SHP77 (cell line): ENCODE measurements at regions not wholly inside any gene's neighbourhood (a gene's known extent, or its start where the extent isn't known, plus 50 kb on each side); places are given as distances from the start of the nearest gene placed in this dataset.

ENCODE experiments used
- DNase-seq, 2 experiments: peaks; one replicate each; lab custom pipeline; 2025; lab: John Stamatoyannopoulos, UW

DNA sequence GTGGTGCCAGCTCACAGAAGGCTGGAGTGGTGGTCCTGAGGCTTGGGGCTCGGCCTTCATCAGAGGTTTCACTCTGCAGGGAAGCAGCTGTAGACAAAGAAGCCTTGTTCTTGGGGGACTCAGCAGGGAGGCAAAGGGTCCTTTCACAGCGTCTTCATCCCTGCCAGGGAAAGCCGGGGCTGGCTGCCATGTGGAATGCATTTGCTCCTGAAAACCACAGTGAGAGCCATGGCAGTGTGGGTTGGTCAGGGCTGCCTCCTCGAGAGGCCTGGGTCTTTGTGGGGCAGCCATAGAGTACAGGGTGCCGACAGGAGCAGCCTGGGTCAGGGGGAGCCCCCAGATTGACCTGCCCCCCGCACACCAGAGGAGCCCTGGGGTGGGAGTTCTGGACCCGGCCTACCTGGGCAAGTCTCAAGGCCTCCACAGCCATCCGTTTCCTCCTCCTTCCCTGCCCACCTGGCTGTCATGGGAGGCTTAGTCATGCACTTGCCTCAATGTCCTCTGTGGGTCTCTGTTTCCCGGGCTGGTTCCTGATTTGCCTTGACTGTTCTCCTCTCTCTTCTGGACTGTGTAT lies 144.0 kb downstream of the CDC5L start:
- no peak for DNase-seq

DNA sequence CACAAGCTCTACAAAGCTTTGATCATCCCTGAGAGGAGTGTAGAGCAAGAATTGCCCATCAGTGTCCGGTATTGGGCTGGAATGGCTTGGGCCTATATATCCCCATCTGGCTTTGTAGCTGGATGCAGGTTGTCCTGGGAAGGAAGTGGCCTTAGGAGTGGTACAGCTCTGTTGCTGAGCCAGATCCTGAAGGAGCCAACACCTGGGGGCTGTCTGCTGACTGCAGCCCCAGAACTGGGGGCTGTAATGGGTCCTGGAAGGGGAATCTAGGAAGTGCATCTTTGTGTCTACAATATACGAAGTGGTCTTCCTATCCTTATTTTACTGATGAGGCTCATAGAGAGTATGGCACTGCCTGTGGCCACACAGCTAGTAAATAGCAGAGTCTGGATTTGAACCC lies 145.9 kb downstream of the CDC5L start:
- no peak for DNase-seq

DNA sequence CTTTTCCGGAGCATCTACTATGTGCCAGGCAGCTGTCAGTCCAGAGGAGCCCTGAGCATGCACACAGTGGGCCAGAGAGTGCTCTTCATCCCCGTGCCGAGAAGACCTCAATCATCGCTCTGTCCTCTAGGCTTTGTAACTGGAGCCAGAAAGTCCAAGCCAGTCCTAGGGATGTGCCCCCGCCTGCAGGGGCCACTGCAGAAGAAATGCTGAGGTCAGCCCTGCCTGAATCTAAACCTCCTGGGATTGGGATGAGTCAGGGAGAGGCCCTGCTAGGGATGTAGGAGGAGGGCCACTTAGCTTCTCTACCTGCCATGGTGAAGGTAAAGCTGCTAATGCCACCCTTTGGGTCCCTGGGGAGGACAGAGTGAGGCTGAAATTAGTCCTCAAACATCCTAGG lies 146.8 kb downstream of the CDC5L start:
- no peak for DNase-seq

DNA sequence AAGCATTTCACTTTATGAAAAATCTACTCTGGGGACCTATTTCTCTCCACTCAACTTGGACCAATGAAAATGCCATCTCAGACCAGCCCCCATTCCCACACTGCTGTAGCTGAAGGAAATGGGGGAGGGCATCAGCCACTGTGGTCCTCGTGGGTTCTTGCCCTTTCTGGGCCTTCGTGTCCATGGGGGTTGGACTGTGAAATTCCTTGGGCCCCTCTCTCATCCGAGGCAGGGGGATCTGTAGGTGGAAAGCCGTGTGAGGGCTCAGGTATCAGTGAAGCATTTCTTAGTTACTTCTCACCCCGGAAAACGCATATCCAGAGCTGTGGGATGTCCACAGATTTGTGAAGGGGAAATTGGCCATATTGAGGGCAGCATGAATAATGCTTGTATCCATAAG lies 147.9 kb downstream of the CDC5L start:
- no peak for DNase-seq

DNA sequence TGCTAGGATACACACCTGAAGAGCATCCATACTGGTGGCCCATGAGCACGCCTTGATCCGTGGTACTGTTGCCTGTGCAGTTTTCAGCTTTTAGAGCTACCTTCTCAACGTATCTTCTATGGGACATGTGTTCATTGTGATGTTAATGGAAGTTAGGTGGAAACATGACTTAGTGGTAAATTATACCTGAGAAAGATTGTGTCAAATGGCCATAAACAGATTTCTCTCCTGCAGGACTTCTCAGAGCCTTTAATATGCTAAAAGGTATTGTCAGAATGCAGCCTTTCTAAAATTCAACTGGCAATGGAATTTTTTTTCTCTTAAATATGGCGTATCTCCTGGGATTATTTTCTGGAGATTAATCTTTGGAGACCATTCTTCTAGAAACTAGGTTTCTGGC lies 148.5 kb downstream of the CDC5L start:
- DNase-seq = no peak

DNA sequence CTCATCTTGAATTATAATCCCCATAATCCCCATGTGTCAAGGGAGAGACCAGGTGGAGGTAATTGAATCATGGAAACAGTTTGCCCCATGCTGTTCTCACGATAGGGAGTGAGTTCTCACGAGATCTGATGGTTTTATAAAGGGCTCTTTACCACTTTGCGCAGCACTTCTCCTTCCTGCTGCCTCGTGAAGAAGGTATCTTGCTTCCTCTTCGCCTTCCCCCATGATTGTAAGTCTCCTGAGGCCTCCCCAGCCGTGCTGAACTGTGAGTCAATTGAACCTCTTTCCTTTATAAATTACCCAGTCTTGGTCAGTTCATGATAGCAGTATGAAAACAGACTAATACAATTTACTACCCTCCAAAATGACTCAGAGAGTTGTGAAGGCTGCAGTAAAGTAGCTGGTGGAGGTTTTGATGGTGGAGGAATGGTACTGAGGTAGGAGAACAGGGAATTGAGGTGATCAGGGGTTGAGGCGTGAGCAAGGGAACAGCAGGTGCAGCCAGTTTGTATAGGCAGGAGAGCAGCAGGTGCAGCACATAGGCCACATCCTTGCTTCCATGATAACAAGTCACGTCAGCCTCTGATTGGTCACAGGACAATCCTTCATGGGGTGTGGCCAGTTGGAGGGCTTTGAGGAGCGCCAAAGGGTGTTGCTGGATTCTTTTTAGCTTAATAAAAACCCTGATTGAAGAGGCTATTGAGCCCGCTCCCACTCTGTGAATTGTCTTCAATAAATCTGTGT lies 150.0 kb downstream of the CDC5L start:
- DNase-seq = peak in 1 of 2 experiments; percentile 43

DNA sequence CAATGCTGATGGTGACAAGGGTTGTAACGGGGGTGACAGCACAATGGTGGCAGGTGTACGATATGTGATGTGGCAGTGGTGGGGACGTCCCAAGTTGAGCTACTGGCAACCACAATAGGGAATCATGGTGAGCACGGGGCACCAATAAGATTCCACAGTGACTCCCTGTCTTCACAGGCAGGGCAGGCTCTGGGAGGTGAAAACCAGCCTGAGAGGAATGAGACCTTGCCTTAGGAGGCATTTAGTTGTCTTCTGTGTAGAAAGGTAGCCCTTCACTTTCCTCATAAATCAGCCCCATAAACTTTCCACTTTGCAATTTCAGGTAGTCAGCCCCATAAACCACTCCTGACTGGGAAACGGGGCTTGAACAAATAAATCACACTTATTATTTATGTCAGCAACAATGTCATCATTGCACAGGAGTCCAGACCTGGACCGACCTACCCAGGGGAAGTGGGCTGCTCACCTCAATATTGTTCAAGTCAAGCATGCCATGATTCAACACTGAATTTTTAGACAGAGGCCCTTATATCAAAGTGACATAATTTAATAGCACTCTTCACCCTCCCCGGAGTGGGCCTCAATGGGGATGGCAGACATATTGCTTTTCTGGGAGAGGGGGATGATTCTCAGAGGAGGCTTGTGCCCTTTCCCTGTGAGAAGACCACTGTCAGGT lies 150.8 kb downstream of the CDC5L start:
- DNase-seq = no peak

DNA sequence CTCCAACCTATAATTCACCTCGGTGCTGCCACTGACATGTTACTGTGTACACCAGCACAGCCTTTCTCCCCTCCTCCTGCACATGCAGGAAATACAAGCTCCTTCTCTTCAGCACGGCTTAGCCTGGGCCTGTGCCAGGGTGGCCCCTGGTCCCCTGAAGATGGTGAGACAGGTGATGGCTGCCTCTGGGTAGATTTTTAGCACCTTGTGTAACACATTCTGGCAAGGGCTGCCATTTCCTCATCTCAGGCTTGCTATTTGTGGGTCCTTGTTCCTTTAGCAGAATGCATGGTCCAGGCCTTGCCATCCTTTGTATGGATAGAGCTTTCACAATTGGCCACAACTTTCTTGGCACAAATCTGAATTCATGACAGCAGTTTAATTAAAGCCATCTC lies 151.3 kb downstream of the CDC5L start:
- DNase-seq = no peak

DNA sequence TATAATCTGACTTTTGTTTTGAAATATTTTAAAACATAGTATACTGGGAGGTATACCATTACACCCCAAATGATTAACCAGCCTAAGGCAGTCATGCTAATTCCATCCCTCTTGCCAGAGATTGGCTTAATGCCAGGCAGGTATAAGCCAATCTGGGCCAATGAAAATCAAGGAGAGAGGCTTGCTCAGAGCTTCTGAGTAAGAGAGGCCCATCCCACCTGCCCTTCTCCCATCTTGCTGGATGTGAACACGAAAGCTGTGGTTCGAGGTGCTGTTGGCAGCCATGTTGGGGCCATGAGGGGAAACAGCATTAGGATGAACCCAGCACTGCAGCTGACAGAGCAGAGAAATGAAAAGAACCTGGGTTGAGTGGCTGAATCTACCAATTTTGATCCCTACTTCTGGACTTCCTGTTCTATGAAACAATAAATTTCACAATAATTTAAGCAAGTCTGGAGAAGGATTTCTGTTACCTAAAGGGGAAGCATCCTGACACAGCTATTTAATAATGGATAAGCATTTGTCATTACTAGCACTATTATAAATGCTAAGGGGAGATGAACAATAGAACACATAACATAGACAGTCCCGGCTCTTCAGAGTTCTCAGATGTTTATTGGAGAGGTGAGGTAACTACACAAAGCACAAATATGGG lies 152.3 kb downstream of the CDC5L start:
- no peak for DNase-seq

DNA sequence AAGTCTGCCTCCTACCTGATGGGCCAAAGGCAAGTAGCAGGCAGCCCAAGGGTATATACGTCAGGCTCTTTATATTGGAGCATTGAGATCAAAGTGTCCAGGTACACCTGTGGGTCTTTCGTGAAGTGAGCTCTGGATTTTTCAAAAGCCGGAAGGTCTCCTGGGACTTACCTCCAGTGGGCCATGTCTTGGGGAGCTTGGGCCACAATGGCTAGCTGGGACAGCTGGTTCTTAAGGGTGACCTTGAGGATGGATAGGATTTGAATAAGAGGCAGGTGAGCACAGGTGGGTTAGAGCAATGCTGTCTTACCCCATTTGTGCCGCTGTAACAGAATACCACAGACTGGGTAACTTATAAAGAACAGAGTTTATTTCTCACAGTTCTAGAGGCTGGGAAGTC lies 153.4 kb downstream of the CDC5L start:
- DNase-seq = no peak

DNA sequence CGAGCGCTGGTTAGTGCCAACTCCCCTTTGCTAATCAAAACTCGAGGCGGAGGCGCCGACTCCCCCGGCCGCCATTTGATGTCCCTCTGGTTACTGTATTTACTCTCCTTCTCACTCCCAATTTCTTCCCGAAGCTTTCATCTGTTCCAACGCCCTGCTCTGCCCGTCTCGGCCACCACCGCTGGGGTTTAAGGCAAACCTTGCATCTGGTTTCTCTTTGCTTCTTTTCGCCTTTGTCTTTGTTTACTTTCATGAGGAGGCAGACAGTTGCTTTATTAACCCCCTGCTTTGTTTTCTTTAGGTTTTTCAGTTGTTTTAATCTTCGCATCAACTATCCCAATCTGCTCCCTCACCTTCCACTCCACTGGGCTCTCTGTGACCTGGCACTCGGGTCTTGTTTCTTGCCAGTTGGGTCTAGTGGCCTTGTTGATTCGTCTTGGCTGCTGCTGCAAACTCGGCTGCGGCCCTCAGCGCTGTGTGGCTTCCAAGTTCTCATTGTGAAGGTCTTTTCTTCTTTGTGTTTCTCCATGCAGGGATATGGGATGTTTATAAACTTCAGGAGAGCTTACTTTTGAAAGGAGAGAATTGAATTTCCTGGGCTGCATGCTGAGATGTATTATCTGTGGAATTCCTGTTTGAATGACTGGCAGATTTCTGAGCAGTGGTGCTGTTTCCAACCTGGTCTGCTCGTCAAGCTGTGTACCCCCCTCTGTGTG lies 155.1 kb downstream of the CDC5L start:
- DNase-seq = no peak

DNA sequence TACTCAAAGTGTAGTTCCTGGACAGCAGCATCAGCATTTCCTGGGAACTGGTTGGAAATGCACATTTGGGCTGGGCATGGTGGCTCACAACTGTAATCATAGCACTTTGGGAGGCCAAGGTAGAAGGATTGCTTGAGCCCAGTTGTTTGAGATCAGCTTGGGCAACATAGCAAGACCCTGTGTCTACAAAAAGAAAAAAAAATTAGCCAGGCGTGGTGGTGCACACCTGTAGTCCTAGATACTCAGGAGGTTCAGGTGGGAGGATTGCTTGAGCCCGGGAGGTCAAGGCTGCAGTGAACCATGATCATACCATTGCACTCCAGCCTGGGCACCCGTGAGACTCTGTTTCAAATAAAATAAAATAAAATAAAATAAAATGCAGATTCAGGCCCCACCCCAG lies 156.2 kb downstream of the CDC5L start:
- DNase-seq = no peak

DNA sequence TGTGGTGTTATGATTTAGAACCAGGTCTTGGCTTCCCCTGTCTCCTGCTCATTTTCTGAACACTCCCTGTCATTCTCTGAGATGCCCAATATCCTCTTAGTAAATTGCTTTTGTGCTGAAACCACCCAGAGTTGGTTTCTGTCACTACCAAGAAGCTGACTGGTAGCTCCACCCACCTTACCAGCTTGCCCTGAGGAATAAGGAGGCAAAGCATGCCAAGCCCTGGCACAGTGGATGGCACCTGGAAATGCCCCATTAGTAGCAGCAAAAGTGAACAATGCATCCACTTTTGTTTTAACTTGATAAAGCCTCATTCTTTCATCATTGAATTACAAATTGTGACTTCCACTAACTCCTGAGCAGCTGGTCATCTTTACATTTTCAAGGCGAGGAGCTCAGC lies 157.7 kb downstream of the CDC5L start:
- no peak for DNase-seq

DNA sequence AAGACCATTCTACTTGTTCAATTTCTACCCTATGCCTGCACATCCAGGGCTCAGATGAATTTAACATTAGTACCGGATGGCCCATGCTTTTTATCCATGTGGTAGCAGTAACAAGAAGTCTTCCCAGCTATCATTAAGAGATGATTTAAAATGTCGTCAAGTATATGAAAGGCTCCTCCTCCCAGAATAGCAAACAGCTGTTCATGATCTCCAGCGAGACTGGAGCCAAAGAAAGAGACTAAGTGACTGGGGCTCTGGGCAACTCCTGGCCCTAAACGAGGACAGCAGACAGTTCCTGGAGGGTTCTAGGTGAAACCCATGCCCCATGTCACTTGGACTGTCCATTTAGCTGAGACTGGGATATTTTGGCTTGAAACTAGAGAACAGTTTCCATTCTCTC lies 160.8 kb downstream of the CDC5L start:
- DNase-seq = no peak

DNA sequence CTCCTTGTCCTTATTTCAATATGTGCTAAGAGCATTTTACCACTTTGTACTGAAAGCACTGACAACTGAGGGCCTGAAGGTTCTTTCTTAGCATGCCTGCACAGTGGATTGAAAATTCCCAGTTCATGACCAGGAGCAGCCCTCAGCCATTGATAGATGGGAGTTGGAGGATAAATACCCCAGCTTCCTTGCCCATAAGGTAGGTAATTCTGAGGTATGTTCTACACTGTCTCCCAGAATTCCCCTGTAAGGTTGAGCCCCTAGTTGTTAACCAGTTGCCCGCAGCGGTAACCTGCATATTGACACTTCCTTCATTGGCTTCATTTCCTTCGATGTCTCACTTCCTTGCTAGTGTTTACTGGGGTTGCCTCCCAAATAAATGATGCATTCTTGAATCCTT lies 162.0 kb downstream of the CDC5L start:
- no peak for DNase-seq

DNA sequence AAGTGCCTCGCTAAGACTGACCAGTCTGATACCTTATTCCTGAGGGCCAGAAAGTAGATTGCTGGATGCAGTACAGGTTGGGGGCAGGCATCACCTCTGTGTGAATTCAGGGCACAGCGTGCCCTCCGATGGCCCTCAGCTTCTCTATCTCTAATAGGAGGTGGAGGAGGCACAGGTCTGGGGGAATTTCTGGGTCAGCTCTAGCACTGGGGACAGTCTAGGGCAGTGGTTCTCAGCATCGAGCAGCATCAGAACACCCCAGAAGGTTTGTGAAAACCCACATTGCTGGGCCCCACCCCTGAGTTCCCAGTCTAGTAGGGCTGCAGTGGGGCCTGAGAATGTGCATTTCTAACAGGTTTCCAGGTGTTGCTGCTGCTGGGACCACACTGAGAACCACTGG lies 166.7 kb downstream of the CDC5L start:
- DNase-seq = no peak

DNA sequence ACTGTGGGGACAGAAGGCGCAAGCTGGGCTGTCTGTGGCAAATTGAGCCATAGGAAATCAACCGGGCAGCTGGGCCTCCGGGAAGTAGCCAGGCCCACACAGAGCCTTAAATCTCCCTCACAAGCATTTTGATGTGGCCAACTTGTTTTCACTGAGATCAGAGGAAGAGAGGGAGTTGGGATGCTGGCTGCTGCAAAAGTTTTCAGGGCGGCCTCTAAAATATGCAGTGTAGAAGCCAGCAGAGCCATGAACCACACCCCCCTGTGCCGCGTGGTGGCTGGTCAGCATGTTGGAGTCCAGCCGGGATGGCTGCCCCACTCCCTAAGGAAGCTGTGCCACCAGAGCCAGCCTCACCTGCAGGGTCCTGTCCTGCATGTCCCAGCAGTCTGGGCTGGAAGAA lies 167.4 kb downstream of the CDC5L start:
- DNase-seq = no peak

DNA sequence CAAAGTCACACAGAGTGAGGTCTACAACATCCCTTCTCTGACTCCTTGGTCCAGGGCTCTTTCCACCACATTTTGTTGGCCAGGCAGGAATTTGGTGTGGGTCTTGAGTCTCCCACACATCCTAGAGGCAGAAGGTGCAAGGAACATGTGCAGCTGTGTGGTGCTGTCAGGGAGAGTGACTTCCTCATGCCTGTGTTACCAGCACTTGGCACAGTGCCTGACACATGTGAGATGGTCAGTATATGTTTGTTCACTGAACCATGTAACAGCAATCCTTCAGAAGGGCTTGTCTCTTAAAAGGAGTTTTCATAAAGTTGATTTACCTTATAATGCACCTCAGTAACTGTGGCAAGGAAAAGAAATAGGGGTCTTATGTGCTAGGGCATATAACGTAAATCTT lies 168.5 kb downstream of the CDC5L start:
- no peak for DNase-seq

DNA sequence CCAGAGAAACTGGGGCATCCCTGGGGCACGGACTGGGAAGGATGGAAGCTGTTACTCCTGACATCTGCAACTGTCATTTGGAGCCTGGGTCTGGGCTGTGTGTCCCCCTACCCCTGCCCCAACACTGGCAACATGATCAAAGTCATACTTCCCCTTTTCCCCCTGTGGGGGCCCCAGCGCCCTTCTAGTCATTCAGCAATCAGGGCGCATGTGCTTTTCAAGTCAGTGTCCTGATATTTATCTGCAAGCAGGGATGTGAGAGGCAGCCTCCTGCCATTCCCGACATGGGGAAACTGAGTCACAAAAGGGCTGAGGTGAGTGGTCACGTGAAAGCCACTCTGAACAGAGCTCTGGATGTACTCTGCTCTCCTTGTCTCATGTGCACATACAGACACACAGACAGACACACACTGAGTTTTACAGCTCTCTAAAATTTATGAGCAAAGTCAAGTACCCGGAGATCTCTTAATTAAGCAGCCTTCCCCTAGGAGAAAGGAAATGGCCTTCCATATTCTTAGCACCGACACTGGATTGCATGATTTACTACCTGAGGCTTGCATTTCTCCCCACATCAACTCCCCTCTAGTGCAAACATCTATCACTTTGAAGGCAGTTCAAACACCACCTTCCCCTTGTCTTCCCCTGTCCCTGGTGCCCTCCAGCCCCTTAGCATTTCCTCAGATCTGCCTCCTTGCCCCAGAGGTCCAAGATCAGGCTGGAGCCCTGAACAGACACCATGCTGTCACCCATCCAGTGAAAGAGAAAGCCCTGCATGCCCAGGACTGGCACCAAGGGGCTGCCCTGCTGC lies 170.7 kb downstream of the CDC5L start:
- no peak for DNase-seq

DNA sequence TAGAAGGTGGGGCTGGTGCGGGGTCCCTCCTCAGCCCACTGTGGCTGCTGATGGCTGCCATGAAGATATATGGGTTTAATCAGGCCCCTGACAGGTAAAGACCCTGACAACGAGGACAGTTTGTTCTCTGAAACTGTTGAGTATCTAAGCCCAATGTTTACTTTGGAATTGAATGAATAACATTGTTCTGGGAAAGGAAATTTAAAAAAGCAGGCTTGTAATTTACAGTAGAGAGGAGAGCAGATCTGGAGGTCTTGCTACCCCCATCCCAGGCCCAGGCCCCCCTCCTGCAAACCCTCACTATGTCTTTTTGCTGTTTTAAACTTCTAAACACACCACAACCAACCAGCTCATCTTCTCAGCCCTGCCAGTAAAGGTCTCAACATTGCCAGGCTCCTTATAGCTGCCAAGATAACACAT lies 171.3 kb downstream of the CDC5L start:
- DNase-seq = no peak

DNA sequence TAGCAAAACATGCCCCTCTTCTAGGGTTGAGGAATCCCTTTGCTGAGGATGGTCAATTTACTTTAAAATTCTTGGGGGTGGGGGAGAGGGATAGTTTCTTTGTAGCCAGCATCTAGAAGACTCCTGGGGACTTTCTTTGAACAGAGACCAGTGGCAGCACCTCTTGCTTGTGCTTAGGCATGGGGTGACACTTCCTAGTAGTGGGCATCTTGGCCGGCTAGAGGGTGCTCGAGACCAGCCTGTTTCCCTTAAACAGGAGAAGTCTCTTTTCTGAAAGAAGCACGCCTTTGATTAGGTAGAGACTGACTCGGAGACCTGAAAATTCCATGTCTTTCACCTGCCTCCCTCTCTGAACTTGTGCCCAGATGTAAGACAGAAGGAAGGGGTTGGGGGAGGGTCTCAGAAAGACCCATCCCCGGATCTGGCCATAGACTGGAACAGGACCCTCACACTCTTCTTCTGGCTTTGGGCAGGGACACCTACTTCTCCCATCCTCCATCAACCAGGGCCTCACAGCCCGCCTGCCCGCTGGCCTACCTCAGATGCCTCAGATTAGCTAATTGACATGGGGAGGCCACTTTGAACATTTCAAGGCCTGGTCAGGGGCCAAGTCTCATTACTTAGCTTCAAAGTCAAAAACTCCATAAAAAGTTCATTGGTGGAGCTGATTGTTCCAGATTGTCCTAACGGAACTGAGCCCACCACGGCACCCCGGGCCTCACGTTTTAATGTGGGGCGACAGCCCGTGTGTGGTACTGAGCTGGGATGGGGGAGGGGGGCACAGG lies 172.2 kb downstream of the CDC5L start:
- no peak for DNase-seq
